K562 (cell line): ENCODE measurements at regions not wholly inside any gene's neighbourhood (a gene's known extent, or its start where the extent isn't known, plus 50 kb on each side); places are given as distances from the start of the nearest gene placed in this dataset.

Source experiments
- ATAC-seq: fragments of 200-7000 bp; cut with Tn5 transposase; 3 replicates; pipeline ENCODE4 v1.9.1; 2020; ENCODE audit warnings: moderate library complexity
- BruUV-seq: library from RNA; stranded (reverse); fragments of 400-500 nt; replicated peaks from 2 replicates; lab custom pipeline; 2021; lab: Mats Ljungman, UMichigan
- CTCF ChIA-PET: fragments of 300-600 bp; formaldehyde crosslinking; extraction: SDS; loops from one replicate; lab custom pipeline; 2021; ENCODE audit warnings: low intra/inter-chr PET ratio; lab: Yijun Ruan, JAX
- POLR2A ChIA-PET: fragments of 300-600, 350-650 bp; sonication (Branson Sonifier 250); formaldehyde crosslinking; extraction: SDS; loops from one replicate; lab custom pipeline; 2021; ENCODE audit warnings: antibody characterized with exemption, inconsistent platforms; lab: Yijun Ruan, JAX
- DNase-seq, 4 experiments: peaks; one replicate each; pipeline versions ENCODE4 v3.0.0 to v3.0.0-alpha.2; 2011 to 2018; ENCODE audit warnings: low spot score in 3 of 4, mixed read lengths in 3 of 4; ENCODE audit errors: extremely low read depth in 1 of 4
- FAIRE-seq: peaks from 2 replicates; lab custom pipeline; 2011; peaks lifted over from hg19 to GRCh38; lab: Jason Lieb, UNC
- H2AFZ ChIP-seq: 2 replicates; pipeline ENCODE4 v1.6.0; 2011; ENCODE audit warnings: low read depth, low read length, control low read depth, inconsistent platforms
- H3K27ac ChIP-seq: fragments of 200-600 bp; 3 replicates; pipeline ENCODE4 v1.8.0; 2011; ENCODE audit warnings: low read depth, mild to moderate bottlenecking, control low read depth, inconsistent platforms, low read length, moderate library complexity, mixed read lengths; ENCODE audit errors: extremely low read depth
- H3K27me3 ChIP-seq, 2 experiments: fragments of 300-600 bp in 1 of 2; 2 replicates in 1 of 2; 3 replicates in 1 of 2; pipeline versions ENCODE4 v1.6.0 to v1.8.0; 2011; ENCODE audit warnings: inconsistent platforms in 2 of 2, low read length in 2 of 2, mild to moderate bottlenecking in 1 of 2, mixed read lengths in 1 of 2, moderate library complexity in 1 of 2; ENCODE audit not compliant: control insufficient read depth in 2 of 2, insufficient read depth in 2 of 2
- H3K36me3 ChIP-seq: fragments of 300-600 bp; 3 replicates; pipeline ENCODE4 v1.8.0; 2011; ENCODE audit warnings: mild to moderate bottlenecking, low read length, inconsistent platforms; ENCODE audit not compliant: control insufficient read depth, insufficient read depth
- H3K4me1 ChIP-seq, 2 experiments: fragments of 200-600 bp in 1 of 2; replicated peaks in 1 of 2; 2 replicates in 1 of 2; 3 replicates in 1 of 2; pipeline versions ENCODE4 v1.5.1 to v1.8.0; 2011; ENCODE audit warnings: inconsistent platforms in 2 of 2, low read length in 2 of 2, mild to moderate bottlenecking in 1 of 2, mixed read lengths in 1 of 2, moderate library complexity in 1 of 2; ENCODE audit not compliant: control insufficient read depth in 2 of 2, insufficient read depth in 2 of 2
- H3K4me2 ChIP-seq: 2 replicates; pipeline ENCODE4 v1.6.1; 2011; ENCODE audit warnings: low read length, control low read depth, inconsistent platforms, mixed read lengths; ENCODE audit not compliant: insufficient read depth
- H3K4me3 ChIP-seq: fragments of 200-600 bp; sonication (generic), shearing (Covaris generic); 2 replicates; pipeline ENCODE4 v1.5.1; 2016; ENCODE audit warnings: control low read depth, inconsistent platforms
- H3K79me2 ChIP-seq: fragments of 200-600 bp; 3 replicates; pipeline ENCODE4 v1.8.0; 2011; ENCODE audit warnings: low read length, inconsistent platforms; ENCODE audit not compliant: control insufficient read depth, insufficient read depth
- H3K9ac ChIP-seq, 2 experiments: 2 replicates each; pipeline versions ENCODE4 v1.6.0 to v1.6.1; 2011; ENCODE audit warnings: low read depth in 2 of 2, low read length in 2 of 2, control low read depth in 1 of 2, inconsistent platforms in 1 of 2, mild to moderate bottlenecking in 1 of 2, mixed read lengths in 1 of 2; ENCODE audit not compliant: insufficient read depth in 1 of 2
- H3K9me1 ChIP-seq: one replicate; pipeline ENCODE4 v1.6.0; 2011; ENCODE audit warnings: inconsistent platforms, mild to moderate bottlenecking, low read length, moderate library complexity; ENCODE audit not compliant: control insufficient read depth, insufficient read depth
- H3K9me3 ChIP-seq: replicated peaks from 2 replicates; pipeline ENCODE4 v1.5.1; 2011; ENCODE audit warnings: low read depth, low read length, inconsistent platforms; ENCODE audit not compliant: control insufficient read depth, insufficient read depth
- H4K20me1 ChIP-seq: replicated peaks from 2 replicates; pipeline ENCODE4 v1.6.1; 2011; ENCODE audit warnings: low read length, inconsistent platforms, mixed read lengths; ENCODE audit not compliant: control insufficient read depth, insufficient read depth
- BDP1 ChIP-seq: IDR thresholded peaks from 3 replicates; pipeline ENCODE4 v1.6.1; 2011; ENCODE audit not compliant: insufficient read length, insufficient read depth
- FIP1L1 ChIP-seq: fragments of 200-400 bp; formaldehyde crosslinking; IDR thresholded peaks from 2 replicates; pipeline ENCODE4 v1.6.1; 2018; ENCODE audit warnings: mild to moderate bottlenecking, low read depth, low read length; ENCODE audit not compliant: poor library complexity, severe bottlenecking
- MEIS2 ChIP-seq: fragments of 450-650 bp; IDR thresholded peaks from 2 replicates; pipeline ENCODE4 v1.6.1; 2014; ENCODE audit warnings: mild to moderate bottlenecking; ENCODE audit not compliant: partially characterized antibody
- SAFB ChIP-seq: fragments of 200-400 bp; formaldehyde crosslinking; IDR thresholded peaks from 2 replicates; pipeline ENCODE4 v1.6.1; 2017; ENCODE audit warnings: low read depth, low read length, borderline replicate concordance
- TAF7 ChIP-seq: fragments of 450-650 bp; IDR thresholded peaks from 2 replicates; pipeline ENCODE4 v1.6.1; 2016; ENCODE audit warnings: missing genetic modification characterization, missing compliant biosample characterization
- USF2 ChIP-seq: sonication (generic); formaldehyde crosslinking; IDR thresholded peaks from 2 replicates; pipeline ENCODE4 v1.5.0; 2020; ENCODE audit warnings: missing genetic modification reagents
- ZBTB8A ChIP-seq: fragments of 450-650 bp; IDR thresholded peaks from 2 replicates; pipeline ENCODE4 v1.6.1; 2018; ENCODE audit warnings: mild to moderate bottlenecking, moderate library complexity; ENCODE audit not compliant: partially characterized antibody
- ZFP1 ChIP-seq: fragments of 450-650 bp; formaldehyde crosslinking; IDR thresholded peaks from 2 replicates; pipeline ENCODE4 v1.4.0; 2020; ENCODE audit warnings: mild to moderate bottlenecking, mixed read lengths
- ZNF518B ChIP-seq: fragments of 250-450 bp; sonication (Bioruptor Pico); IDR thresholded peaks from 2 replicates; pipeline ENCODE4 v1.5.0; 2021; ENCODE audit warnings: mild to moderate bottlenecking, moderate library complexity
- WGBS: fragments of 100-300 bp; shearing (Covaris generic); methylation state at CpG from one replicate; pipeline ENCODE4 v1.1.6; 2016; ENCODE audit warnings: low coverage, mixed read lengths; ENCODE audit not compliant: insufficient coverage; ENCODE audit errors: missing lambda C conversion rate; 5-methylcytosine and 5-hydroxymethylcytosine counted together
- in situ Hi-C: fragments of 300-500 bp; cut with MboI; formaldehyde crosslinking; loops from 4 replicates; pipeline ENCODE4 v1.15.0; 2018; ENCODE audit warnings: inconsistent platforms, mixed read lengths
- intact Hi-C: fragments of 100-400 bp; cut with micrococcal nuclease; formaldehyde crosslinking; loops from 2 replicates; pipeline ENCODE4 v1.14.2; 2022

DNA sequence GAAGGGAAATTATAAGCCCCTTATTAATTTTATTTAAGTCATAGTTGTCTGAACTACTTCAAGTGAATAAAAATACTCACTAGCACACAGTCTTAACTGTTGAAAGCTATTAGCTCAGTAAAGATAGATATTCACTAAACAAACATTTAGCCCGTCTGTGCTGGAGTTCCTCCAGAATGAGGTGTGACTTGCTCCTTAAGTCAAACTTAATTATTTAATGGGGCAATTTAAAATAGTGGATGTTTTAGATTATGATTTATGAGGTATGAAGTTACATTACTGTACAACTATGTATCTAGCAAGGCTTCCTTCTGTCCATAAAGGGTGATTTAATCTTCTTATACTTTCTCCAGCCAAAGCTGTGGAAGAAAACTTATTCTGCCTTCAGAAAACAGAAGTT is 414.0 kb upstream of the FLRT2 start:
- no TSS peak for BruUV-seq
- in situ Hi-C loops: no loop called here
- ChIA-PET POLR2A (no interaction called here), CTCF (no interaction called here)
- H3K4me3 ChIP-seq: no peak overlapping the region
- intact Hi-C loops: no loop called here
- ATAC-seq (no peak), FAIRE-seq (no peak), DNase-seq (no peak)
- H3K27me3 ChIP-seq: no peaks in the 10 kb centered on the region
- H3K4me2 ChIP-seq: no peak overlapping the region
- no peaks in the 10 kb centered on the region for H3K9me1 ChIP-seq
- H3K4me1 ChIP-seq: no peaks in the 10 kb centered on the region
- H2AFZ ChIP-seq: no peak overlapping the region
- H3K79me2 ChIP-seq: no peaks in the 10 kb centered on the region
- no peaks in the 10 kb centered on the region for H3K36me3 ChIP-seq
- no peak overlapping the region for H3K9ac ChIP-seq
- H3K27ac ChIP-seq: no peak overlapping the region
- WGBS: 0% methylated on average over 1 of the region's 1 CpG
- H4K20me1 ChIP-seq: no peaks in the 10 kb centered on the region
- no peak for TF ChIP-seq ZBTB8A
- TF ChIP-seq MEIS2: no peak
- TF ChIP-seq BDP1: no peak
- TF ChIP-seq SAFB: no peak
- TF ChIP-seq USF2 (CRISPR knock-in tag): no peak
- no peak for TF ChIP-seq TAF7
- no peak for TF ChIP-seq FIP1L1
- TF ChIP-seq ZNF518B: no peak
- TF ChIP-seq ZFP1 (CRISPR knock-in tag): no peak
- no peaks in the 10 kb centered on the region for H3K9me3 ChIP-seq
